ENCODE measurements at regions not wholly inside any gene's neighbourhood (a gene's known extent, or its start where the extent isn't known, plus 50 kb on each side); places are given as distances from the start of the nearest gene placed in this dataset.

GRCh38 chr7:131616487-131617200, 60.2 kb upstream of the PODXL start:
- no peaks in the 10 kb centered on the region for H3K27me3 ChIP-seq
- no peak overlapping the region for H3K4me3 ChIP-seq
- TF ChIP-seq CTCF (IDR thresholded peaks at IDR 0.05) (no peak), POLR2A (IDR thresholded peaks at IDR 0.05) (no peak), EP300 (IDR thresholded peaks at IDR 0.05) (no peak)
- H3K36me3 ChIP-seq, result no peaks in the 10 kb centered on the region
- peaks cover 0 to 6% (median 0%) of the 10 kb centered on the region in 4 donors for H3K9me3 ChIP-seq
- H3K4me1 ChIP-seq, result peaks cover 0 to 8% (median 0%) of the 10 kb centered on the region in 4 donors
- no peak overlapping the region for H3K27ac ChIP-seq
- 78 to 83% methylated on average over 8 of the region's 8 CpGs for WGBS, 2 donors
- no peak for DNase-seq (ENCODE audit: low spot score in 2 of 2)

- no peak overlapping the region for H3K27ac ChIP-seq
- no peaks in the 10 kb centered on the region for H3K27me3 ChIP-seq
- no peaks in the 10 kb centered on the region for H3K36me3 ChIP-seq
- H3K9me3 ChIP-seq, result no peaks in the 10 kb centered on the region
- peaks cover 0 to 2% (median 0%) of the 10 kb centered on the region in 4 donors for H3K4me1 ChIP-seq
- DNase-seq (ENCODE audit: low spot score in 2 of 2), result no peak
- 87 to 88% methylated on average over 7 of the region's 7 CpGs for WGBS, 2 donors
- no peak for TF ChIP-seq EP300 (IDR thresholded peaks at IDR 0.05)
- TF ChIP-seq CTCF (IDR thresholded peaks at IDR 0.05), result no peak
- TF ChIP-seq POLR2A (IDR thresholded peaks at IDR 0.05), result no peak
- H3K4me3 ChIP-seq, result no peak overlapping the region
These were observed 57.5 kb upstream of the PODXL start for GRCh38 chr7:131613909-131614308.

- Histone ChIP-seq H3K4me3 (no peak overlapping the region), H3K36me3 (no peaks in the 10 kb centered on the region), H3K27me3 (peaks cover 0 to 7% of the 10 kb centered on the region in 2 donors), H3K9me3 (no peaks in the 10 kb centered on the region), H3K4me1 (peaks cover 0 to 26% (median 3%) of the 10 kb centered on the region in 4 donors), H3K27ac (no peak overlapping the region)
- TF ChIP-seq EP300 (IDR thresholded peaks at IDR 0.05) (no peak), CTCF (IDR thresholded peaks at IDR 0.05) (no peak), POLR2A (IDR thresholded peaks at IDR 0.05) (no peak)
- DNase-seq (ENCODE audit: low spot score in 2 of 2), result no peak
- WGBS, 2 donors, result 78 to 81% methylated on average over 5 of the region's 5 CpGs
These were observed 53.6 kb upstream of the PODXL start for GRCh38 chr7:131610007-131610406.

- H3K4me3 ChIP-seq, result no peak overlapping the region
- peak overlapping the region in 1 of 4 donors; percentile 39 for H3K27ac ChIP-seq
- no peaks in the 10 kb centered on the region for H3K36me3 ChIP-seq
- H3K4me1 ChIP-seq, result peaks cover 0 to 26% (median 3%) of the 10 kb centered on the region in 4 donors
- no peak for DNase-seq (ENCODE audit: low spot score in 2 of 2)
- WGBS, 2 donors, result 24 to 27% methylated on average over 5 of the region's 5 CpGs
- TF ChIP-seq POLR2A (IDR thresholded peaks at IDR 0.05) (no peak), EP300 (IDR thresholded peaks at IDR 0.05) (no peak), CTCF (IDR thresholded peaks at IDR 0.05) (no peak)
- peaks cover 0 to 17% of the 10 kb centered on the region in 2 donors for H3K27me3 ChIP-seq
- no peaks in the 10 kb centered on the region for H3K9me3 ChIP-seq
These were observed 51.7 kb upstream of the PODXL start for GRCh38 chr7:131608116-131608500.

- H3K4me3 ChIP-seq, result no peak overlapping the region
- peaks cover 0 to 23% (median 3%) of the 10 kb centered on the region in 4 donors for H3K4me1 ChIP-seq
- TF ChIP-seq EP300 (IDR thresholded peaks at IDR 0.05) (peak in 1 of 2 donors; percentile 14), POLR2A (IDR thresholded peaks at IDR 0.05) (no peak)
- no peak for DNase-seq (ENCODE audit: low spot score in 2 of 2)
- peak overlapping the region in 1 of 4 donors; percentile 39 for H3K27ac ChIP-seq
- H3K36me3 ChIP-seq, result no peaks in the 10 kb centered on the region
- no peaks in the 10 kb centered on the region for H3K9me3 ChIP-seq
- peaks cover 0 to 17% of the 10 kb centered on the region in 2 donors for H3K27me3 ChIP-seq
- 46 to 70% methylated on average over 18 to 21 of the region's 21 CpGs for WGBS, 2 donors
These were observed 51.1 kb upstream of the PODXL start for GRCh38 chr7:131607291-131608115.
